NCI-H510A treated with DMSO at 0.1 percent for 48 hours (cell line): ENCODE measurements at regions not wholly inside any gene's neighbourhood (a gene's known extent, or its start where the extent isn't known, plus 50 kb on each side); places are given as distances from the start of the nearest gene placed in this dataset.

Experiments
- DNase-seq: peaks from one replicate; lab custom pipeline; 2025; lab: John Stamatoyannopoulos, UW

GRCh38 chr3:180092889-180093288 lies 56.2 kb upstream of the PEX5L start:
- no peak for DNase-seq

- peak; percentile 15 for DNase-seq
Observed at GRCh38 chr3:180093535-180093934, 56.8 kb upstream of the PEX5L start.

GRCh38 chr3:180097626-180098025 lies 60.9 kb upstream of the PEX5L start:
- no peak for DNase-seq

- no peak for DNase-seq
Observed at GRCh38 chr3:180102134-180102533, 65.4 kb upstream of the PEX5L start.

- no peak for DNase-seq
Observed at GRCh38 chr3:180102604-180103003, 65.9 kb upstream of the PEX5L start.

- DNase-seq, result no peak
Observed at GRCh38 chr3:180116203-180116602, 79.5 kb upstream of the PEX5L start.

GRCh38 chr3:180116658-180117057 lies 79.9 kb upstream of the PEX5L start:
- no peak for DNase-seq

GRCh38 chr3:180117381-180118163 lies 80.8 kb upstream of the PEX5L start:
- DNase-seq, result no peak

- DNase-seq, result no peak
Observed at GRCh38 chr3:180119567-180119966, 82.8 kb upstream of the PEX5L start.

GRCh38 chr3:180123928-180124327 lies 87.2 kb upstream of the PEX5L start:
- DNase-seq, result no peak

GRCh38 chr3:180131169-180131568 lies 94.4 kb upstream of the PEX5L start:
- DNase-seq, result no peak

- DNase-seq, result no peak
Observed at GRCh38 chr3:180135101-180135500, 98.4 kb upstream of the PEX5L start.

GRCh38 chr3:180138871-180139270 lies 102.1 kb upstream of the PEX5L start:
- DNase-seq, result no peak

- no peak for DNase-seq
Observed at GRCh38 chr3:180142041-180142440, 105.3 kb upstream of the PEX5L start.

- DNase-seq, result no peak
Observed at GRCh38 chr3:180142472-180142871, 105.7 kb upstream of the PEX5L start.

GRCh38 chr3:180161770-180162169 lies 125.0 kb upstream of the PEX5L start:
- no peak for DNase-seq

- no peak for DNase-seq
Observed at GRCh38 chr3:180175572-180175971, 138.8 kb upstream of the PEX5L start.

- DNase-seq, result no peak
Observed at GRCh38 chr3:180176059-180176458, 139.3 kb upstream of the PEX5L start.

- no peak for DNase-seq
Observed at GRCh38 chr3:180177255-180177654, 140.5 kb upstream of the PEX5L start.

- DNase-seq, result no peak
Observed at GRCh38 chr3:180179562-180179961, 142.8 kb upstream of the PEX5L start.

- DNase-seq, result no peak
Observed at GRCh38 chr3:180180795-180181194, 144.1 kb upstream of the PEX5L start.

- DNase-seq, result no peak
Observed at GRCh38 chr3:180181387-180181786, 144.7 kb upstream of the PEX5L start.

- DNase-seq, result no peak
Observed at GRCh38 chr3:180183346-180183745, 146.6 kb upstream of the PEX5L start.

- no peak for DNase-seq
Observed at GRCh38 chr3:180184816-180185215, 148.1 kb upstream of the PEX5L start.
